Spleen (tissue), 11 donors: ENCODE measurements at regions not wholly inside any gene's neighbourhood (a gene's known extent, or its start where the extent isn't known, plus 50 kb on each side); places are given as distances from the start of the nearest gene placed in this dataset.

Experiments
- DNase-seq: peaks from one replicate; pipeline ENCODE4 v3.0.0-alpha.2; 2020
- H3K27ac ChIP-seq, 8 donors: fragments of 200-600 bp; sonication (generic) in 7 of 8; 1 replicate in 4 of 8; 2 replicates in 4 of 8; pipeline versions ENCODE4 v1.5.0 to v1.8.0; 2016 to 2021; ENCODE audit warnings: inconsistent platforms in 4 of 8, mild to moderate bottlenecking in 4 of 8, moderate library complexity in 1 of 8
- H3K27me3 ChIP-seq, 7 donors: fragments of 200-600 bp; sonication (generic) in 6 of 7; replicated peaks in 1 of 7; 1 replicate in 4 of 7; 2 replicates in 3 of 7; pipeline versions ENCODE4 v1.5.0 to v1.8.0; 2016 to 2021; ENCODE audit warnings: inconsistent platforms in 3 of 7, mild to moderate bottlenecking in 1 of 7
- H3K36me3 ChIP-seq, 6 donors: fragments of 200-600 bp; sonication (generic) in 5 of 6; 1 replicate in 4 of 6; 2 replicates in 2 of 6; pipeline versions ENCODE4 v1.5.0 to v1.8.0; 2016 to 2021; ENCODE audit warnings: inconsistent platforms in 2 of 6
- H3K4me1 ChIP-seq, 6 donors: fragments of 200-600 bp; sonication (generic) in 5 of 6; 1 replicate in 3 of 6; 2 replicates in 3 of 6; pipeline versions ENCODE4 v1.5.0 to v1.8.0; 2016 to 2021; ENCODE audit warnings: inconsistent platforms in 3 of 6
- H3K4me3 ChIP-seq, 8 donors: fragments of 200-600 bp; sonication (generic) in 7 of 8; 1 replicate in 4 of 8; 2 replicates in 4 of 8; pipeline versions ENCODE4 v1.5.0 to v1.8.0; 2016 to 2021; ENCODE audit warnings: inconsistent platforms in 4 of 8, mild to moderate bottlenecking in 4 of 8, moderate library complexity in 2 of 8
- H3K9me3 ChIP-seq, 8 donors: fragments of 200-600 bp; sonication (generic) in 7 of 8; 1 replicate in 4 of 8; 2 replicates in 4 of 8; pipeline versions ENCODE4 v1.5.0 to v1.8.0; 2016 to 2021; ENCODE audit warnings: inconsistent platforms in 4 of 8
- POLR2A ChIP-seq, 3 donors: fragments of 450-650 bp; IDR thresholded peaks; one replicate each; pipeline ENCODE4 v1.5.1; 2017; ENCODE audit warnings: antibody characterized with exemption in 3 of 3, mild to moderate bottlenecking in 1 of 3
- POLR2AphosphoS5 ChIP-seq, 3 donors: sonication (generic); formaldehyde crosslinking; IDR thresholded peaks; one replicate each; pipeline ENCODE4 v1.5.1; 2017; ENCODE audit warnings: antibody characterized with exemption in 3 of 3
- WGBS, 5 donors: extraction: QIAGEN DNeasy Blood & Tissue Kit in 3 of 5; methylation state at CpG; one replicate each; pipeline versions ENCODE4 v1.1.5 to v1.1.7; 2013 to 2018; 5-methylcytosine and 5-hydroxymethylcytosine counted together
- intact Hi-C: fragments of 100-400 bp; cut with DNase I; formaldehyde crosslinking; loops from one replicate; pipeline ENCODE4 v1.15.0; 2023; ENCODE audit warnings: low total_unique reads
- TF ChIP-seq, protein P1 (sequence below), 11 experiments: fragments of 200-600 bp in 7 of 11; fragments of 450-650 bp in 4 of 11; sonication (generic) in 4 of 11; IDR thresholded peaks in 8 of 11; conservative IDR thresholded peaks in 3 of 11; 1 replicate in 7 of 11; 2 replicates in 4 of 11; pipeline versions ENCODE4 v1.4.0 to v1.8.0; 2016 to 2021; ENCODE audit warnings: antibody characterized with exemption in 11 of 11, inconsistent platforms in 4 of 11, mild to moderate bottlenecking in 1 of 11
- donor health status: healthy with polysubstance abuse.
- donor health status: DM: no; HTN: no; CAD: no; lungs with moderate emphysema.
- donor health status: DM: no; HTN: no; CAD: no.
- donor health status: Bipolar disorder and iron deficiency.
- donor health status: healthy.
- donor health status: DM: no; HTN: no; CAD: no.
- donor health status: DM: yes; HTN: yes; CAD: no.

GRCh38 chr11:134730101-134730500, 318.1 kb upstream of the B3GAT1 start:
- 68 to 80% (median 77%) methylated on average over 4 of the region's 4 CpGs for WGBS, 5 donors

DNA sequence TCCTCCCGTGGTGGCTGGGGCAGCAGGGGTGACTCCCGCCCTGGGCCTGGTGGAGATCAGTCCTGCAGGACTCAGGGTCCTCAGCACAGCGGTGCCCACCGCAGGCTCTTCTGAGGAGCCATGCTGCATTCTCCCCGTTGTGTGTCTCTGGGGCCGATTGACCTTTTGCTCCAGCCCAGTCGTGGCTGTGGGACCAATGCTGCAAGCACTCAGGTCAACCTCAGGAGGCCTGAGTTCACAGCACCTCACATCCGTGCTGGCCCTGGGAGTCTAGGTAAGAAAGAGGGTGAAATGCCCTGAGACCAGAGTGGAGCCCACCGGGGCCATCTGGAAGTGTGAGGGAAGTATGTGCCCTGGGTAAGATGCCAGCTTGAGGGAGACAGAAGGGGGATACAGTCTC, 316.1 kb upstream of the B3GAT1 start:
- H3K4me1 ChIP-seq: no peaks in the 10 kb centered on the region
- H3K27me3 ChIP-seq: peaks cover 0 to 45% (median 0%) of the 10 kb centered on the region in 7 donors
- no peak overlapping the region for H3K27ac ChIP-seq
- 75 to 84% (median 82%) methylated on average over 7 to 9 of the region's 9 CpGs for WGBS, 5 donors
- no peaks in the 10 kb centered on the region for H3K9me3 ChIP-seq
- no peak overlapping the region for H3K4me3 ChIP-seq
- no peak for DNase-seq
- intact Hi-C loops: no loop called here
- TF ChIP-seq, protein P1, sequence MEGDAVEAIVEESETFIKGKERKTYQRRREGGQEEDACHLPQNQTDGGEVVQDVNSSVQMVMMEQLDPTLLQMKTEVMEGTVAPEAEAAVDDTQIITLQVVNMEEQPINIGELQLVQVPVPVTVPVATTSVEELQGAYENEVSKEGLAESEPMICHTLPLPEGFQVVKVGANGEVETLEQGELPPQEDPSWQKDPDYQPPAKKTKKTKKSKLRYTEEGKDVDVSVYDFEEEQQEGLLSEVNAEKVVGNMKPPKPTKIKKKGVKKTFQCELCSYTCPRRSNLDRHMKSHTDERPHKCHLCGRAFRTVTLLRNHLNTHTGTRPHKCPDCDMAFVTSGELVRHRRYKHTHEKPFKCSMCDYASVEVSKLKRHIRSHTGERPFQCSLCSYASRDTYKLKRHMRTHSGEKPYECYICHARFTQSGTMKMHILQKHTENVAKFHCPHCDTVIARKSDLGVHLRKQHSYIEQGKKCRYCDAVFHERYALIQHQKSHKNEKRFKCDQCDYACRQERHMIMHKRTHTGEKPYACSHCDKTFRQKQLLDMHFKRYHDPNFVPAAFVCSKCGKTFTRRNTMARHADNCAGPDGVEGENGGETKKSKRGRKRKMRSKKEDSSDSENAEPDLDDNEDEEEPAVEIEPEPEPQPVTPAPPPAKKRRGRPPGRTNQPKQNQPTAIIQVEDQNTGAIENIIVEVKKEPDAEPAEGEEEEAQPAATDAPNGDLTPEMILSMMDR (IDR thresholded peaks at IDR 0.05 in 8 of 11, conservative IDR thresholded peaks at IDR 0.05 in 3 of 11): no peak
- TF ChIP-seq POLR2A (IDR thresholded peaks at IDR 0.05): no peak
- TF ChIP-seq POLR2AphosphoS5 (IDR thresholded peaks at IDR 0.05): no peak
- H3K36me3 ChIP-seq: no peaks in the 10 kb centered on the region

More at GRCh38 chr11:134730101-134730500, 318.1 kb upstream of the B3GAT1 start:
- no peaks in the 10 kb centered on the region for H3K36me3 ChIP-seq
- peaks cover 0 to 37% (median 0%) of the 10 kb centered on the region in 7 donors for H3K27me3 ChIP-seq
- TF ChIP-seq, protein P1 (IDR thresholded peaks at IDR 0.05 in 8 of 11, conservative IDR thresholded peaks at IDR 0.05 in 3 of 11): no peak
- TF ChIP-seq POLR2A (IDR thresholded peaks at IDR 0.05) (no peak), POLR2AphosphoS5 (IDR thresholded peaks at IDR 0.05) (no peak)
- no peaks in the 10 kb centered on the region for H3K9me3 ChIP-seq
- H3K4me1 ChIP-seq: no peaks in the 10 kb centered on the region
- no peak for DNase-seq
- H3K4me3 ChIP-seq: no peak overlapping the region
- intact Hi-C loops: no loop called here
- H3K27ac ChIP-seq: no peak overlapping the region

GRCh38 chr11:134727636-134728035, 315.6 kb upstream of the B3GAT1 start:
- no peak for TF ChIP-seq POLR2A (IDR thresholded peaks at IDR 0.05)
- TF ChIP-seq, protein P1 (IDR thresholded peaks at IDR 0.05 in 8 of 11, conservative IDR thresholded peaks at IDR 0.05 in 3 of 11): no peak
- TF ChIP-seq POLR2AphosphoS5 (IDR thresholded peaks at IDR 0.05): no peak
- 59 to 81% (median 69%) methylated on average over 4 to 5 of the region's 5 CpGs for WGBS, 5 donors

DNA sequence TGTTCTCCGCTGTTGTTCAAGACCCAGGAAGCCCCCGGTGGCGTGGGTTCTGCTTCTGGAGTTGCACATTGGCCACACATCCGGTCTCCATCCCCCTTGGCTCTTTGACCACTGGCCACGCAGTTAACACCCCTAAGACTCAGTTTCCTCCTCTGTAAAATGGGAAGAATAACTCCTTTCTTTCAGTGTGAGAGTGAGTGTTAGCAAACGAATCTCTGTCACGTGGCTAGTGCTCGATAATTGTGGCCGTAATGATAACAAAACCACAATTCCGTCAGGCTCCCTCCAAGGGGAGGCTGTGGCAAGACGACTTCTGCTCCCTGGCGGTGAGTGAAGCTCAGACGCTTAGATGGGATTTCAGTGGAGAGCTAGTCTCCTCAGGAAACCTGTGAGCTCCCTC, 315.2 kb upstream of the B3GAT1 start:
- Histone ChIP-seq H3K4me1 (no peaks in the 10 kb centered on the region), H3K4me3 (no peak overlapping the region), H3K36me3 (no peaks in the 10 kb centered on the region), H3K9me3 (no peaks in the 10 kb centered on the region), H3K27me3 (peaks cover 0 to 45% (median 0%) of the 10 kb centered on the region in 7 donors), H3K27ac (no peak overlapping the region)
- 51 to 71% (median 65%) methylated on average over 13 of the region's 13 CpGs for WGBS, 5 donors
- DNase-seq: peak; percentile 35
- no peak for TF ChIP-seq POLR2A (IDR thresholded peaks at IDR 0.05)
- intact Hi-C loops: no loop called here

More at GRCh38 chr11:134727636-134728035, 315.6 kb upstream of the B3GAT1 start:
- H3K9me3 ChIP-seq: no peaks in the 10 kb centered on the region
- no peak overlapping the region for H3K27ac ChIP-seq
- H3K4me1 ChIP-seq: no peaks in the 10 kb centered on the region
- intact Hi-C loops: no loop called here
- no peaks in the 10 kb centered on the region for H3K36me3 ChIP-seq
- H3K27me3 ChIP-seq: peaks cover 0 to 45% (median 0%) of the 10 kb centered on the region in 7 donors
- H3K4me3 ChIP-seq: no peak overlapping the region
- DNase-seq: peak; percentile 58
